SK-N-SH (cell line): ENCODE measurements at regions not wholly inside any gene's neighbourhood (a gene's known extent, or its start where the extent isn't known, plus 50 kb on each side); places are given as distances from the start of the nearest gene placed in this dataset.

Experiments
- CTCF ChIA-PET: fragments of 300-600, 350-600 bp; formaldehyde crosslinking; extraction: SDS; loops from one replicate; lab custom pipeline; 2021; lab: Yijun Ruan, JAX
- POLR2A ChIA-PET: fragments of 350-600 bp; sonication (Branson Sonifier 250); formaldehyde crosslinking; extraction: SDS; loops from one replicate; lab custom pipeline; 2020; ENCODE audit warnings: antibody characterized with exemption, inconsistent platforms; lab: Yijun Ruan, JAX
- DNase-seq: peaks from one replicate; pipeline ENCODE4 v3.0.0; 2012
- H2AFZ ChIP-seq: fragments of 200-600 bp; sonication (generic); 2 replicates; pipeline ENCODE4 v1.8.1; 2016; ENCODE audit warnings: antibody characterized with exemption, mild to moderate bottlenecking, low read depth
- H3F3A ChIP-seq: fragments of 200-600 bp; sonication (generic); replicated peaks from 2 replicates; pipeline ENCODE3; 2016; ENCODE audit warnings: antibody characterized with exemption, mild to moderate bottlenecking; ENCODE audit not compliant: insufficient read depth
- H3K27ac ChIP-seq, 2 experiments: fragments of 200-500 bp in 1 of 2; fragments of 200-600 bp in 1 of 2; sonication (Bioruptor generic) in 1 of 2; sonication (generic), shearing (Covaris generic) in 1 of 2; 2 replicates each; pipeline versions ENCODE4 v1.5.1 to v1.6.1; 2014 to 2016; ENCODE audit warnings: low read depth in 2 of 2, inconsistent platforms in 1 of 2, low read length in 1 of 2, mild to moderate bottlenecking in 1 of 2, mixed read lengths in 1 of 2
- H3K27me3 ChIP-seq: fragments of 200-600 bp; sonication (generic), shearing (Covaris generic); 2 replicates; pipeline ENCODE4 v1.6.1; 2016; ENCODE audit warnings: mixed run types; ENCODE audit not compliant: insufficient read depth
- H3K36me3 ChIP-seq, 2 experiments: fragments of 200-500 bp in 1 of 2; fragments of 200-600 bp in 1 of 2; sonication (Bioruptor generic) in 1 of 2; sonication (generic) in 1 of 2; replicated peaks in 1 of 2; 2 replicates each; pipeline versions ENCODE3 to v1.5.1; 2014 to 2016; ENCODE audit warnings: low read length in 1 of 2, mild to moderate bottlenecking in 1 of 2; ENCODE audit not compliant: insufficient read depth in 2 of 2, control insufficient read depth in 1 of 2
- H3K4me1 ChIP-seq, 2 experiments: fragments of 200-500 bp in 1 of 2; fragments of 200-600 bp in 1 of 2; sonication (Bioruptor generic) in 1 of 2; sonication (generic), shearing (Covaris generic) in 1 of 2; 2 replicates each; pipeline versions ENCODE4 v1.5.1 to v1.6.1; 2014 to 2016; ENCODE audit warnings: low read depth in 1 of 2, low read length in 1 of 2, mixed run types in 1 of 2; ENCODE audit not compliant: insufficient read depth in 2 of 2, control insufficient read depth in 1 of 2
- H3K4me2 ChIP-seq: fragments of 200-600 bp; sonication (generic), shearing (Covaris generic); 2 replicates; pipeline ENCODE4 v1.6.1; 2017; ENCODE audit warnings: mixed run types
- H3K4me3 ChIP-seq, 2 experiments: fragments of 200-500 bp in 1 of 2; fragments of 200-600 bp in 1 of 2; sonication (Bioruptor generic) in 1 of 2; sonication (generic), shearing (Covaris generic) in 1 of 2; 2 replicates each; pipeline versions ENCODE4 v1.5.1 to v1.8.1; 2014 to 2016; ENCODE audit warnings: low read depth in 2 of 2, inconsistent platforms in 1 of 2, low read length in 1 of 2, mild to moderate bottlenecking in 1 of 2, mixed read lengths in 1 of 2, moderate library complexity in 1 of 2
- H3K79me2 ChIP-seq: fragments of 200-600 bp; sonication (generic); 2 replicates; pipeline ENCODE4 v1.8.1; 2017; ENCODE audit warnings: mild to moderate bottlenecking; ENCODE audit not compliant: insufficient read depth
- H3K9ac ChIP-seq: fragments of 200-600 bp; sonication (generic); 2 replicates; pipeline ENCODE4 v1.6.1; 2017; ENCODE audit warnings: mixed run types
- H3K9me2 ChIP-seq: fragments of 200-600 bp; sonication (generic); 2 replicates; pipeline ENCODE4 v1.6.1; 2017; ENCODE audit warnings: mixed run types
- H3K9me3 ChIP-seq: fragments of 200-600 bp; sonication (generic); 2 replicates; pipeline ENCODE4 v1.6.1; 2017; ENCODE audit warnings: mixed run types, mild to moderate bottlenecking, moderate library complexity
- H4K20me1 ChIP-seq: fragments of 200-600 bp; sonication (generic); 2 replicates; pipeline ENCODE4 v1.6.1; 2017; ENCODE audit warnings: mild to moderate bottlenecking, mixed run types; ENCODE audit not compliant: insufficient read depth
- CHD2 ChIP-seq: fragments of 150-350 bp; IDR thresholded peaks from 2 replicates; pipeline ENCODE4 v1.6.1; 2018; ENCODE audit warnings: low read length; ENCODE audit not compliant: partially characterized antibody
- ELF1 ChIP-seq: IDR thresholded peaks from 2 replicates; pipeline ENCODE4 v1.4.0; 2012
- EP300 ChIP-seq, 2 experiments: IDR thresholded peaks; 2 replicates each; pipeline versions ENCODE4 v1.4.0 to v1.6.1; 2012; ENCODE audit warnings: borderline replicate concordance in 1 of 2, low read depth in 1 of 2, low read length in 1 of 2
- FOXM1 ChIP-seq: IDR thresholded peaks from 2 replicates; pipeline ENCODE4 v1.4.0; 2012; ENCODE audit warnings: low read depth, mild to moderate bottlenecking
- GABPA ChIP-seq: IDR thresholded peaks from 2 replicates; pipeline ENCODE4 v1.4.0; 2012; ENCODE audit warnings: low read depth, mild to moderate bottlenecking
- GATA2 ChIP-seq: sonication (generic); formaldehyde crosslinking; IDR thresholded peaks from 2 replicates; pipeline ENCODE4 v1.5.0; 2020; ENCODE audit warnings: mild to moderate bottlenecking, missing genetic modification reagents
- JUND ChIP-seq: IDR thresholded peaks from 2 replicates; pipeline ENCODE4 v1.4.0; 2012
- MXI1 ChIP-seq: IDR thresholded peaks from 2 replicates; pipeline ENCODE4 v1.6.1; 2012; ENCODE audit warnings: mild to moderate bottlenecking, low read depth, low read length, improper control_type of control experiment
- NFIC ChIP-seq: IDR thresholded peaks from 2 replicates; pipeline ENCODE4 v1.4.0; 2012; ENCODE audit warnings: borderline replicate concordance
- RAD21 ChIP-seq: IDR thresholded peaks from 2 replicates; pipeline ENCODE4 v1.6.1; 2012; ENCODE audit warnings: mild to moderate bottlenecking, low read length
- RCOR1 ChIP-seq: fragments of 150-350 bp; IDR thresholded peaks from 2 replicates; pipeline ENCODE4 v1.6.1; 2017; ENCODE audit warnings: antibody characterized with exemption, low read length
- SIN3A ChIP-seq: IDR thresholded peaks from 2 replicates; pipeline ENCODE4 v1.6.1; 2012; ENCODE audit warnings: low read depth, mild to moderate bottlenecking, low read length, moderate library complexity, borderline replicate concordance
- TCF12 ChIP-seq: IDR thresholded peaks from 2 replicates; pipeline ENCODE4 v1.4.0; 2012
- TEAD4 ChIP-seq: IDR thresholded peaks from 2 replicates; pipeline ENCODE4 v1.4.0; 2012; ENCODE audit warnings: mild to moderate bottlenecking, borderline replicate concordance; ENCODE audit not compliant: insufficient read depth
- YY1 ChIP-seq: IDR thresholded peaks from 2 replicates; pipeline ENCODE4 v1.4.0; 2012; ENCODE audit warnings: low read depth, mild to moderate bottlenecking
- WGBS: methylation state at CpG from one replicate; pipeline ENCODE4 v1.1.6; 2017; ENCODE audit warnings: low lambda C conversion rate; 5-methylcytosine and 5-hydroxymethylcytosine counted together
- TF ChIP-seq, protein P1 (sequence below): IDR thresholded peaks from 2 replicates; pipeline ENCODE4 v1.4.0; 2012; ENCODE audit warnings: low read depth, borderline replicate concordance
- TF ChIP-seq, protein P2 (sequence below): IDR thresholded peaks from 2 replicates; pipeline ENCODE4 v1.4.0; 2012; ENCODE audit warnings: low read depth, borderline replicate concordance
- TF ChIP-seq, protein P3 (sequence below): IDR thresholded peaks from 2 replicates; pipeline ENCODE4; 2012
- TF ChIP-seq, protein P4 (sequence below): fragments of 150-350 bp; IDR thresholded peaks from 2 replicates; pipeline ENCODE4 v1.6.1; 2016; ENCODE audit warnings: mild to moderate bottlenecking, low read depth, low read length
- TF ChIP-seq, protein P5 (sequence below): fragments of 200-600 bp; sonication (generic); IDR thresholded peaks from 2 replicates; pipeline ENCODE4 v1.6.1; 2017; ENCODE audit warnings: antibody characterized with exemption, mild to moderate bottlenecking, moderate library complexity

DNA sequence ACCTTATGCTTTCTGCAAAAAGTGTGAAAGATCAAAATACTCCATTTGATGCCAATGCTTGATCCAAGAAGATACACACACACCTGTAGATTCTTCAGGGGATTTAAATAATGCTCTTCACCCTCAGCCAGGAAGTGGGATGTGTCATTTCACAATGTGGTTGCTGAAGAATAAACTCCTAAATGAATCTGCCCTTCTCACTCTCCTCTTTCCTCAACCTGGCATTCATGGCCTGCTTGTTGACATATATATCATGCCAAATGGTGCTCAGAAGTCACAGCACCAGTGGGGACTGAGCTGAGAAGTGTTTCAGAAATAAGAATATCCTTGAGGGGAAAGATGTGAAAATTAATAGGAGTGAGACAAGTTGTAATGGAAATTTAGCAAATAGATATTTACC lies 146.6 kb upstream of the ARHGEF26 start:
- Histone ChIP-seq H3K79me2 (no peaks in the 10 kb centered on the region), H3K4me1 (no peaks in the 10 kb centered on the region; a peak in 1 of 4 replicates), H3K36me3 (no peaks in the 10 kb centered on the region), H3K9me3 (no peaks in the 10 kb centered on the region), H3K4me3 (no peak overlapping the region), H4K20me1 (no peaks in the 10 kb centered on the region), H3K4me2 (no peak overlapping the region), H3K27ac (no peak overlapping the region), H2AFZ (no peak overlapping the region), H3F3A (no peaks in the 10 kb centered on the region), H3K9ac (no peak overlapping the region), H3K9me2 (no peaks in the 10 kb centered on the region), H3K27me3 (no peaks in the 10 kb centered on the region)
- TF ChIP-seq SIN3A: no peak
- no peak for TF ChIP-seq GABPA
- TF ChIP-seq YY1: no peak
- no peak for TF ChIP-seq RAD21
- no peak for TF ChIP-seq FOXM1
- no peak for TF ChIP-seq ELF1
- TF ChIP-seq, protein P1, sequence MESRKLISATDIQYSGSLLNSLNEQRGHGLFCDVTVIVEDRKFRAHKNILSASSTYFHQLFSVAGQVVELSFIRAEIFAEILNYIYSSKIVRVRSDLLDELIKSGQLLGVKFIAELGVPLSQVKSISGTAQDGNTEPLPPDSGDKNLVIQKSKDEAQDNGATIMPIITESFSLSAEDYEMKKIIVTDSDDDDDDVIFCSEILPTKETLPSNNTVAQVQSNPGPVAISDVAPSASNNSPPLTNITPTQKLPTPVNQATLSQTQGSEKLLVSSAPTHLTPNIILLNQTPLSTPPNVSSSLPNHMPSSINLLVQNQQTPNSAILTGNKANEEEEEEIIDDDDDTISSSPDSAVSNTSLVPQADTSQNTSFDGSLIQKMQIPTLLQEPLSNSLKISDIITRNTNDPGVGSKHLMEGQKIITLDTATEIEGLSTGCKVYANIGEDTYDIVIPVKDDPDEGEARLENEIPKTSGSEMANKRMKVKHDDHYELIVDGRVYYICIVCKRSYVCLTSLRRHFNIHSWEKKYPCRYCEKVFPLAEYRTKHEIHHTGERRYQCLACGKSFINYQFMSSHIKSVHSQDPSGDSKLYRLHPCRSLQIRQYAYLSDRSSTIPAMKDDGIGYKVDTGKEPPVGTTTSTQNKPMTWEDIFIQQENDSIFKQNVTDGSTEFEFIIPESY: no peak
- TF ChIP-seq TEAD4: no peak
- no peak for TF ChIP-seq RCOR1
- TF ChIP-seq TCF12: no peak
- TF ChIP-seq, protein P2, sequence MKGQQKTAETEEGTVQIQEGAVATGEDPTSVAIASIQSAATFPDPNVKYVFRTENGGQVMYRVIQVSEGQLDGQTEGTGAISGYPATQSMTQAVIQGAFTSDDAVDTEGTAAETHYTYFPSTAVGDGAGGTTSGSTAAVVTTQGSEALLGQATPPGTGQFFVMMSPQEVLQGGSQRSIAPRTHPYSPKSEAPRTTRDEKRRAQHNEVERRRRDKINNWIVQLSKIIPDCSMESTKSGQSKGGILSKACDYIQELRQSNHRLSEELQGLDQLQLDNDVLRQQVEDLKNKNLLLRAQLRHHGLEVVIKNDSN: no peak
- no peak for TF ChIP-seq MXI1
- TF ChIP-seq, protein P3, sequence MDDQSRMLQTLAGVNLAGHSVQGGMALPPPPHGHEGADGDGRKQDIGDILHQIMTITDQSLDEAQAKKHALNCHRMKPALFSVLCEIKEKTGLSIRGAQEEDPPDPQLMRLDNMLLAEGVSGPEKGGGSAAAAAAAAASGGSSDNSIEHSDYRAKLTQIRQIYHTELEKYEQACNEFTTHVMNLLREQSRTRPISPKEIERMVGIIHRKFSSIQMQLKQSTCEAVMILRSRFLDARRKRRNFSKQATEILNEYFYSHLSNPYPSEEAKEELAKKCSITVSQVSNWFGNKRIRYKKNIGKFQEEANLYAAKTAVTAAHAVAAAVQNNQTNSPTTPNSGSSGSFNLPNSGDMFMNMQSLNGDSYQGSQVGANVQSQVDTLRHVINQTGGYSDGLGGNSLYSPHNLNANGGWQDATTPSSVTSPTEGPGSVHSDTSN: no peak
- no peak for TF ChIP-seq EP300 (IDR thresholded peaks at IDR 0.05; ENCODE audit: borderline replicate concordance in 1 of 2, low read depth in 1 of 2, low read length in 1 of 2)
- POLR2A ChIA-PET: no interaction called here
- no peak for DNase-seq
- CTCF ChIA-PET: no interaction called here

DNA sequence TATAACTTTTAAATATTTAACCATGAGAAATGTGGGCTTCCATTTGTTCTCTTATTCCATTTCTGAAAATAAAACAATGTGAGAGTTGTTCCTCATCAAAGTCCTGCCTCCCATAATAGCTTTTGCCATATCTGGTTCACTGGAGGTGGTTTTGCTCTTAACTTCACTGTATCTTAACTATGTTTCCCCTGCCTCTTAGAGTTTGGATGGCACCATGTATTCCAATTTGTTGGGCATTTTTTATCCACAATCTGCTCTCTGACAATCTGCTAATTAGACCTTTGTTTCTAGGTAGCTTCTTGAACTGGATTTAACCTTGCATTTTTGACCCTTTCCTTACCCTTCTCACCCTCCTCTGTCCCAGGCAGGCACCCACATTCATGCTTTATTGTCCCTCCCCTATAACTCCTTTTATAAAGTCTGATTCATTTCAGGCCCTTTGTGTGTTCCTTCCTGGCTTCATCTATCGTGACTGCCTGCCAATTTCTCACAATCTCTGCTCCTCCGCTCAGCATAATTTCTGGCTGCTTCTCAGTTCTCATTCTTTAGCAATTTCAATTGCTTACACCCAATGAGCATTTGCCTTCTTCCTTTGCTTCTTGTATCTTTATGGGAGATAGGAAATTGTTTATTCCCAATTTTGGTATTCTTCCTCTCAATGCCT lies 144.2 kb upstream of the ARHGEF26 start:
- H3K79me2 ChIP-seq: no peaks in the 10 kb centered on the region
- H3K27me3 ChIP-seq: no peaks in the 10 kb centered on the region
- H3K4me1 ChIP-seq: no peaks in the 10 kb centered on the region
- no peak overlapping the region for H3K9ac ChIP-seq
- no peak overlapping the region for H2AFZ ChIP-seq
- ChIA-PET POLR2A (no interaction called here), CTCF (no interaction called here)
- WGBS: 42% methylated on average over 2 of the region's 2 CpGs
- H4K20me1 ChIP-seq: no peaks in the 10 kb centered on the region
- no peak overlapping the region for H3K4me2 ChIP-seq
- H3K36me3 ChIP-seq: no peaks in the 10 kb centered on the region
- TF ChIP-seq JUND (no peak), RAD21 (no peak), CHD2 (no peak), YY1 (no peak), RCOR1 (no peak), GATA2 (CRISPR knock-in tag) (no peak), NFIC (no peak), SIN3A (no peak)
- TF ChIP-seq, protein P4, sequence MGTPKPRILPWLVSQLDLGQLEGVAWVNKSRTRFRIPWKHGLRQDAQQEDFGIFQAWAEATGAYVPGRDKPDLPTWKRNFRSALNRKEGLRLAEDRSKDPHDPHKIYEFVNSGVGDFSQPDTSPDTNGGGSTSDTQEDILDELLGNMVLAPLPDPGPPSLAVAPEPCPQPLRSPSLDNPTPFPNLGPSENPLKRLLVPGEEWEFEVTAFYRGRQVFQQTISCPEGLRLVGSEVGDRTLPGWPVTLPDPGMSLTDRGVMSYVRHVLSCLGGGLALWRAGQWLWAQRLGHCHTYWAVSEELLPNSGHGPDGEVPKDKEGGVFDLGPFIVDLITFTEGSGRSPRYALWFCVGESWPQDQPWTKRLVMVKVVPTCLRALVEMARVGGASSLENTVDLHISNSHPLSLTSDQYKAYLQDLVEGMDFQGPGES: no peak
- TF ChIP-seq, protein P5, sequence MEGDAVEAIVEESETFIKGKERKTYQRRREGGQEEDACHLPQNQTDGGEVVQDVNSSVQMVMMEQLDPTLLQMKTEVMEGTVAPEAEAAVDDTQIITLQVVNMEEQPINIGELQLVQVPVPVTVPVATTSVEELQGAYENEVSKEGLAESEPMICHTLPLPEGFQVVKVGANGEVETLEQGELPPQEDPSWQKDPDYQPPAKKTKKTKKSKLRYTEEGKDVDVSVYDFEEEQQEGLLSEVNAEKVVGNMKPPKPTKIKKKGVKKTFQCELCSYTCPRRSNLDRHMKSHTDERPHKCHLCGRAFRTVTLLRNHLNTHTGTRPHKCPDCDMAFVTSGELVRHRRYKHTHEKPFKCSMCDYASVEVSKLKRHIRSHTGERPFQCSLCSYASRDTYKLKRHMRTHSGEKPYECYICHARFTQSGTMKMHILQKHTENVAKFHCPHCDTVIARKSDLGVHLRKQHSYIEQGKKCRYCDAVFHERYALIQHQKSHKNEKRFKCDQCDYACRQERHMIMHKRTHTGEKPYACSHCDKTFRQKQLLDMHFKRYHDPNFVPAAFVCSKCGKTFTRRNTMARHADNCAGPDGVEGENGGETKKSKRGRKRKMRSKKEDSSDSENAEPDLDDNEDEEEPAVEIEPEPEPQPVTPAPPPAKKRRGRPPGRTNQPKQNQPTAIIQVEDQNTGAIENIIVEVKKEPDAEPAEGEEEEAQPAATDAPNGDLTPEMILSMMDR: no peak
- H3K9me3 ChIP-seq: no peaks in the 10 kb centered on the region
- no peak overlapping the region for H3K27ac ChIP-seq
- H3K4me3 ChIP-seq: no peak overlapping the region
- no peak for DNase-seq
- H3F3A ChIP-seq: no peaks in the 10 kb centered on the region
- no peaks in the 10 kb centered on the region for H3K9me2 ChIP-seq
